ENCODE measurements at regions not wholly inside any gene's neighbourhood (a gene's known extent, or its start where the extent isn't known, plus 50 kb on each side); places are given as distances from the start of the nearest gene placed in this dataset.

DNA sequence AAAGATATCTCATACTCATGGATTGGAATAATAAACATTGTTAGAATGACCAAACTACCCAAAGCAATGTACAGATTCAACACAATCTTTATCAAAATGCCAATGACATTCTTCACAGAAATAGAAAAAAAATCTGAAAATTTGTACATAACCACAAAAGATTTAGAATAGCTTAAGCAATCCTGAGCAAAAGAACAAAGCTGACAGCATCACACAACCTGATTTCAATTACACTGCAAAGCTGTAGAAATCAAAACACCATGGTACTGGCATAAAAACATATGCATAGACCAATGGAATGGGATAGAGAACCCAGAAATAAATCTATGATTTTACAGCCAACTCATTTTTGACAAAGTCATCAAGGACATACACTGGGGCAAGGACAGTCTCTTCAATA, 130.0 kb upstream of the TMEM72 start:
- DNase-seq (ENCODE audit: low read depth): no peak

DNA sequence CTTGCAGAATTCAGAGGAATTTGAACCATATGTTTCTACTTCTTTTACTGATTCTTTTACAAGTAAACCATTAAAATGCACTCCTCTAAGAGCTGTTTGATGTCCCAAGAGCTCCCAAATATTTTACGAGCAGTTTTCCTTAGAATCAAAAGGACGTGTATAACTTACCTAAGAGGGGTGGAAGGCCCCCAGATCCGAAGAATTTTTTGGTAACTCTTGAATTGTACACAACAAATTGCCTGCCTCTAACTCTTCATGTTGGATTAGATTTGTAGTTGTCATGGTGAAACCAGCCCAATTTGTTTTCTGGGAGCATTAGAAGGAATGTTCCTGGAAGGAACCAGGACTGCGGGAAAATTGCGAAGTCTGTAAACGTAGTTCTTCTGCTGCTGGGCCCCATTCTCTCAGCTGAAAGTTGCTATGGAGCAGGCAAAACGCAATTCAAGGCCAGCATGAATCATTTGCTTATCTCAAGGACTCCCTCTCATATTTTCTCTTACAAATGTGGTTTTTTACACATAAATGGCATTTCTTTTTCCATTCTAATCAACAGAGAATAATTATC, 124.8 kb upstream of the TMEM72 start:
- peak; percentile 58 for DNase-seq (ENCODE audit: low read depth)

DNA sequence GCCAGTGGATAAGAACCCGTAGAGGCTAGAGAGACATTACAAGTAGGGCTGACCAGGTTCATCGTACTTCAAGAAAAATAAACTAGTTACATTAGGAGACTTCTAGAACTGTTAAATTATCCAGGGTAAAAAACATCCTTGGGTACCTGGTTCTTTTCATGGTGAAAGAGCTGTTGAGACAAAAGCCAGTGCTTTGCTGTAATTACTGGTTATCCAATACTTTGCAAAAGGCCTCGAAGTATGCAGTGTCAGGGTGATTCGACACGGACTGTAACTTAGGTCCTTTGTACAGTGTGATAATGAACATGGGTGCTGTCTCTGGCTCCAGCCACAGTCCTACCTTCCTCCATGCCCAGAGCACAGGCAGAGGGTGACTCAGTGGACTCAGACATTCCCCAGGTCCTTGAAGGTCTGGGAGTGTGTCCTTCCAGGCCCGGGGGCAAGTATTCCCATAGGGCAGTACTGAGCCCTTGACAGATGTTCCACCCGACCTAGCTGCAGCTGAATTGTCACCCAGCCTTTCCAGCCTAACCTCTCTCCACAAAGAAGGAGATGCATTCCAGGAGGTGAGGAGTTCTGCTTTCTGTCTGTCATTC, 123.6 kb upstream of the TMEM72 start:
- DNase-seq (ENCODE audit: low read depth): no peak

DNA sequence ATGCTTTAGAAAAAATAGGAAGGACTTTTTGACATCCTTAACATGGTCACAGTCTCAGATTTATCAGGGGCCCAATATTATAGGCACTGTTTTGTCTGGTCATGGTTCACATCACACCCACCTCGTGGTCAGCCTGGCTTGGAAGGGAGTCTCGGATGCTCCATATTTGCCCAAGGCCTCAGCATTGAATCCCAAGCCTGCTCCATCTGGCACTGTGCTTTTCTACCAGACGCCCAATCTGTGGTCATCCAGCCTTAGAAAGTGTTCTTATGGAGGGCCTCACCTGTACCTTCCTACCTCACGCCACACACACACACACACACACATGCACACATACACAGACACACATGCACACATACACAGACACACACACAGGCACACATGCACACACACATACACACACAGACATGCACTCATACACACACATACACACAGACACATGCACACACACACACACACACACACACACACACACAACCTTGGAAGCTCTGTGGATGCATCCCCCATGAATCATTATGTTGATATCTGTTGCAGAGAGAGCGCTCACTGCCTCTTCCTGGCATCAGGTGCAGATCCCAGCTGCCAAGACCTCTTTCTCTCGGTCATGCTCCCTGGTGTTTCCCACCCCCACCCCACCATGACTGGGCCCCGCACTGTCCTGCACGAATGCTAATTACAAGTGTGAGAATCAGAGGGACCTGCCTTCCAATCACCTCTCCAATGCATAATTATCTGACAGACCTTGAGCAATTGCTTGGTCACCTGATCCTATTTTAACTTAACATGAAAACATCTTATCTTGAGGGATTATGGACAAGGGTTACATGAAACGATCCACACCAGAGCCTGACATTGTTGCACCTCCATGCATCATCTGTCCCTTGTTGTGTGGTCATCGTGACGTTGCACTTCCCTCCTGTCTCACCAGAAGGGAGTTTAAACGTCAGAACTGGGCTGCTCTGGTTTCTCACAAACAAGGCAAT, 122.7 kb upstream of the TMEM72 start:
- DNase-seq (ENCODE audit: low read depth): no peak

DNA sequence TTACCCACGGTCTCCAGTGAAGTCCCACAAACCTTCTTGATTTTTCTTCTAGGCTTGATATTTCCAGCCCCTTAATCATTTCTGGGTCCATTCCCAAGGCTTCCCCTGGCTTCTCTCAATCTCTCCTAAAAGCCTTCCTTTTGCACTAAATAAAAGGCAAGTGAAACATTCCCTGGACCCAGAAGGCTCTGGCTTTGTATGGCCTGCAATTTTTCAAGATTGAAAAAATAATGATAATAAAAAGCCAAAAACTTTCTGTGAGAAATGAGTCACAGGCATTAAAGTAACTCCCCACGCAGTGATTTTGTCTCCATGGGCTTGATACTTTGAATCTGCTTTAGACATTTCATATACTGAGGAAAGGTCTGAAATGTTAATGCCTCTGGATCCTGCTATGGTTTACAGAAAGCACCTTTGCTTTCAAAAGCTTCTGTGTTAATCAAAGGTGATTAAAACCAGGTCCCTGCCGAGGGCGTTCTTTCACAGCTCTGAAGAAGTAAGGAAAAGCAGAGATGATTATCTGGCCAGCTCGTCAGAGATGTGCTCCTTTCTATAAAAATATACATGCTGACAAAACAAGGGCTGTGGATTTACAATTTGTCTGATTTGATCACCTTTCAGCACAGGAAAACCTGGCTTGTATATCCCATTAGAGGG, 118.9 kb upstream of the TMEM72 start:
- no peak for DNase-seq (ENCODE audit: low read depth)

DNA sequence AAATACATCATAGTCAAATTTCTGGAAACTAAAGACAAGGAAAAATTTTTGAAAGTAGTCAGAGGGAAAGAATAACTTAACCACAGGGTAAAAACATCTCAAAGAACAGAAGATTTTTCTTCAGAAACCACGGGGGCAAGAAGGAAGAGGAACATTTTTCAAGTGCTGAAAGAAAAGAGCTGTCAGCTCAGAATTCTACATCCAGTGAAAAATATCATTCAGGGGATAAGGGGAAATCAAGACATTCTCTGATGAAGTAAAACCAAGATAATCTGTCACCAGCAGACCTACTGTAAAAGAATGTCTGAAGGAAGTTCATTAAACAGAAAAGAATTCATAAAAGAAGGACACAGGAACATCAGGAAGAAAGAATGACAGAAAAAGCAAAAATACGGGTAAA, 111.2 kb upstream of the TMEM72 start:
- DNase-seq (ENCODE audit: low read depth): no peak

DNA sequence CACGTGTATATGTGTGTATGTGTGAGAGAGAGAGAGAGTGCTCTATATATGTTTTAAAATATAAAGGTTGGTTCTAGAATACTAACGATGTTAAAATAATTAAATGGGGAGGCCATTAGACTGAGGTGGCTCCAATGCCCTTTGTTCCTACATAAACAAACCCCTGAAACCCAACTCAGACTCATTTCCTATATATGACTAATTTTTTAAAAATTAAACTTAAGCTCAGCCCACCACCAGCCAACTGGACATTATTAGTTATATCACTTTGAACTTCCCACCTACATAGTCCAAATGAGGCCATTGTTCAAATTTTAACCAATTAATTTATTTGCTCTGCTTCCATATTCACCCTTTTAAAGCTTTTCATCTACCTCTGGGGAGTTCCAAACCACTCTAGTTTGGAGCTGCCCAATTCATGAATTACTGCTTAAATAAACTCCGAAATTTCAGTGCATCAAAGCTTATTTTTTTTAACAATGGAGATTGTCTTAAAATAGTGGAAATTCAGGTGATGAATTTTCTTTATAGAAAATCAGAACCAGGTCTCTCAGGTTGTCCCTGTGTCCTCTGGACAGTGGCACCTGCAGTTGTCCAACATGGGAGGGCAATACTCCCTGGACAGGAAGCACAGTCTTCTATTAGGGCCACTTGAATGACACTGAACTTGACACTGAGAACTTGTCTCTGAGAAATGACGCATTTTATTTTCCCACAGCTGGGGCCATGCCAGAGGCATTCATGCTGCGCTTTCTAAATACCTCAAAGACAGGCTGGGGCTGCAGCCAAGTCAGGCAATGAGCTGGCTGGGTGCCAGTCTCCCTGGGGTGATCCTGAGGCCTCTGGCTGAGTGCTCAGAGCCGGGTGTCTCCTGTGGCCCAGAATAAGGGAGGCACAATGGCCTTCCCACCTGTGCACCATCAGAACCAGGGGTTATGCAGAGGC, 109.5 kb upstream of the TMEM72 start:
- peak; percentile 66 for DNase-seq (ENCODE audit: low read depth)

DNA sequence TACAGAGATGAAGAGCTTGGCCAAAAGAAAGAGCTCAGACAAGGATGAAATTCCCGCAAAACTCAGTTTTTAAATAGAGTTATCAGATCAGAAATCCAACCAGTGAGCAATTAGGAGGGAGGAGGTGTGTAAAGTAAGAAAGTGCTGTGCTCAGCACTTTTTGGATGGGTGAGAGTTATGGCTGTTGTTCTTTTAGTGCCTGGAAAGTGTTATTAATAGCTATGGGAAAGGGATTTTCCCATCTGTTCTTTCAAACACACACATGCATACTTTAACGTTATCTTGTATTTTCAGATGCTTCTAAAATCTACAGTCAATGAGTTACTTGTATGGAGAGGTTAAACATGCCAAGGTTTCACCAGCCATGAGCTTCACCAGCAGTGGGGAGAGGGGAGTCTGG, 107.3 kb upstream of the TMEM72 start:
- no peak for DNase-seq (ENCODE audit: low read depth)

DNA sequence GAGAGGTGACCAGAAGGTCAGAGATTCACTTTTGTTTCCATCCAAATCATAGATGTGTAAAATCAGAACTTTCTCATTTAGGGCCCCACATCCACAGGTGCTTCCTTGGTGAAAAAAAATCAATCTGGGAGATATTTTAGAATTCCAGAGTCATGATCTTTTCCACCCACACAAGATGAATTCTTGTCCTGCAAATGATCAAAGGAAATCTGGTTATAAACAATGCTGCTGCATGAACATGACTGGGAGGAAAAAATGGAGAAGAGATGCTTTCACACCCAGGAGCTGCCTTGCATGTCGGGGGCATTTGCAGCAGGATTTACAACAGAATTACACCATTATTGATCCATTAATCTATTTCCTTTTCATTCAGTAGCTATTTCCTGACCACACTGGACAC, 106.5 kb upstream of the TMEM72 start:
- DNase-seq (ENCODE audit: low read depth): no peak

DNA sequence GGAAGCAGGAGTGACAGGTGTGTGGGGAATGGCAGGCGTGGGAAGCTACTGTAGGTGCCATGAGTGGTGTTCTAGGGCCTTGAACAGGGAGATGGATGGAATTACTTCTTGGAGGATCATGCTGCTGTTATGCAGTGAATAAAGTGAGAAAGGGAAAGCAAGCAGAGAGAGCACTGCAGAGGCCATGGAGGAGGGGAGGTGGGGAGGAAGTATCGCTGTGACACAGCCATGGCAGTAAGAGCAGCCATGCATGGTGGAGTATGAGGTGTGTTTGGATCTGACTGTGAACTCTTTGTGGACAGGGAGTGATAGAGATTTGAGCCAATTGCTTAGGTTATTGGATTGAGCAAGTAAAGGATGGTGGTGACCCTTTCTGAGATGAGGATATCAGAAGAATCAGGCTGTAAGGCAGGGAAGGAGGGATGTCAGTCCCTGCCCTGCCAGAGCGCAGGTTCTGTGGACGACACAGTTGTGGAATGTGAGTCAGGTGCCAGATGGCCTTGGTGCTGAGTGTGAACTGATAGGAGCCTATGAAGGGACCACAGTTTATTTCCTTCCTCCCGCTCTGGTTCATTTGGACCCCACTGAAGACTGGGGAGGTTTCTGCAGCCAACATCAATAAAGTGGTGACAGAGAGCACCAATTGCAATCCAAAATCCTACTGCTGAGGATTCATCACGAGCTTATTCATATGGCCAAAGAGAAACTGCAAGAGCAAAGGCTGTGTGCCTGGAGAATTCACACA, 105.5 kb upstream of the TMEM72 start:
- DNase-seq (ENCODE audit: low read depth): no peak

DNA sequence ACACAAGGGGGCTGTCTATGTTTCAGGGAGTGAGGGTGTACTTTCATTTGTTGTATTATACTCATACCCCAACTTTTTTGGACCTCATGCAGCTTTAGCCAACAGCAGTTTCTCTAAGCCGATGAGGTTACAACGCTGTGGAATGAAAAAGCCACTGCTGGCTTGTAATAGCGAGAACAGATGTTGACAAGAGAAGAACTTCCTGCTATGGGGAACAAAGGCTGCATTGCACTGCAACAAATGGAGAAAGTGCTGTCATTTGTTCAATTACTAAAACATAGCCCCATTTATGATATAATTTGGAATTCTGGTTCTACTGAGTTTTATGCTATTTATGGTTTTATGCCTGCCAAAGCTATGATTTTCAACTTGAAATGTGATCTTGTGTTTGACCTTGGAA, 104.2 kb upstream of the TMEM72 start:
- DNase-seq (ENCODE audit: low read depth): no peak

DNA sequence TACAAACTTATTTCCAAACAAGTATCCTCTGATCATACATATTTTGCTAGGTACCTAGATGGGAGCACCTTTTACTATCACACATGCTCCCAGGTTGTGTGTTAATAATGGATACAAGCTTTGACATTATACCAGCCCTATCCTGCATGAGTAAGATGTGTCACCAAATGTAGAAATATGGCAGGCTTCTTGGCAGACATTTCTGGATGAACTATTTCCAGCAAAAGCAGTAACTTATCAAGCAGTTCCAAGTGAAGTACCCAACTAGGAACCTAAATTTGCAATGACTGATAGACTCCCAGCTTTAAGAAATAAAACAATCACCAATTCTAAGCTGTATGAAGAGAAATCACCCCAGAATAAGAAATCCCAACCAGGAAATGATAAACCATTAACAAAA, 103.7 kb upstream of the TMEM72 start:
- peak; percentile 38 for DNase-seq (ENCODE audit: low read depth)

DNA sequence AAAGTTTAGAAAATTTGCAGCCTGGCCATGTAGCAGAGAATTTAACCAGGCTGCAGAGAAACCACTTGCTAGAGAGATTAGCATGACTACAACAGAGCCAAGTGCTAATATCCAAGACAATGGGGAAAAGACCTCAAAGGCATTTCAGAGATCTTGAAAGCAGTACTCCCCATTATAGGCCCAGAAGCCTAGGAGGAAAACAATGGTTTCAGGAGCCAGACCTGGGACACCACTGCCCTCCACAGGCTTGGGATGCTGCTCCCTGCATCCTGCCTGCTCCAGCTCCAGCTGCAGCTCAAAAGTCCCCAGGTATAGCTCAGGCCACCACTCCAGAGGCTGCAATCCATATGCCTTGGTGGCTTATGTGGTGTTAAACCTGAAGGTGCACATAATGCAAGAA, 101.5 kb upstream of the TMEM72 start:
- no peak for DNase-seq (ENCODE audit: low read depth)

DNA sequence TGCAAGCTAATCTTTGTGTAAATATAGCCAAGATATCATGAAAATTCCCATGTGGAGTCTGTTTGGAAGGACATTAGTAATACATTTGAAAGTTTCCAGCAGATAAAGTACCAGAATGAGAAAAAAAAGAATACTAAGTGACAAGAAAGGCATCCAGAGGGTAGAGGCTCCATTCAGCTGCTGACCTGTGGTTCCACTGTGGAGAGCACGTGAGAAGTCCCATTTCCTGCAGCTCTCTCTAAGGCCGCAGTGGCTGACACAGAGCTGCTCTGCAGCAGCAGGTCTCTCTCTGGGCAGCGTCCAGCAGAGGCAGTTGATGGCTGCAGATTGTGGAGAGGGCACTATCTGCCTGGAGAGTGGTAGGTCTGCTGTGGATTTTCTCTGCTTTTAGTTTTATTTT, 100.1 kb upstream of the TMEM72 start:
- DNase-seq (ENCODE audit: low read depth): no peak

DNA sequence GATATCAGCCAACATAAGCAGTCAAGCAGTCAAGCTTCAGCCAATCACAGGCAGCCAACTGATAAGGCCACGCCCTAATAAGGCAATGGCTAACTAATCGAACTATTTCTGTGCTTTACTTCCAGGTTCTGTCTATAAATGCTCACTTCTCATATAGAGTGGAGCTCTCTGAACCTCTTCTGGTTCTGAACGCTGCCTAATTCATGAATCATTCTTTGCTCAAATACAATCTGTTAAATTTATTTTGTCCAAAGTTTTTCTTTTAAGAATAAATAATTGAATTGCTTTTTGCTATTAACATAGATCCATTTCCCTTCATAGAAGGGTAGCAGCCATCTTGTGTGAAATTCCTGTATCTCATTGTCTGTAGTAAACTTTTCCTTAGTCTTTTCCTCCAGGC, 97.9 kb upstream of the TMEM72 start:
- no peak for DNase-seq (ENCODE audit: low read depth)

DNA sequence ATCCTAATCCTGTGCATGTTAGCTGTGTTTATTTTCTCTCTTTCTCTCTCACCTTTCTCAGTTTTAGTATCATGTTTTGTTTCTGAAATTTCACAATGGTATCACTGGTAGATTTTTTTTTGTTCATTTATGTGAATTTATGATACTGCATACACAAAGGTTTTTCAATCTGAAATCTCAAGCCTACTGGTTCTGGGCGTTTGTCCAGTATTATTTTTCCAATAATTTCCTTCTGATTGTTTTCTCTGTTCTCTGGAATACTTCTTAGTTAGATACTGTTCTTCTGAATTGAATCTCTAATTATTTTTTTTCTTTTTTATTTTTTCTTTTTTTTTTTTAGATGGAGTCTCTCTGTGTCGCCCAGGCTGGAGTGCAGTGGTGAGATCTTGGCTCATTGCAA, 96.2 kb upstream of the TMEM72 start:
- no peak for DNase-seq (ENCODE audit: low read depth)

DNA sequence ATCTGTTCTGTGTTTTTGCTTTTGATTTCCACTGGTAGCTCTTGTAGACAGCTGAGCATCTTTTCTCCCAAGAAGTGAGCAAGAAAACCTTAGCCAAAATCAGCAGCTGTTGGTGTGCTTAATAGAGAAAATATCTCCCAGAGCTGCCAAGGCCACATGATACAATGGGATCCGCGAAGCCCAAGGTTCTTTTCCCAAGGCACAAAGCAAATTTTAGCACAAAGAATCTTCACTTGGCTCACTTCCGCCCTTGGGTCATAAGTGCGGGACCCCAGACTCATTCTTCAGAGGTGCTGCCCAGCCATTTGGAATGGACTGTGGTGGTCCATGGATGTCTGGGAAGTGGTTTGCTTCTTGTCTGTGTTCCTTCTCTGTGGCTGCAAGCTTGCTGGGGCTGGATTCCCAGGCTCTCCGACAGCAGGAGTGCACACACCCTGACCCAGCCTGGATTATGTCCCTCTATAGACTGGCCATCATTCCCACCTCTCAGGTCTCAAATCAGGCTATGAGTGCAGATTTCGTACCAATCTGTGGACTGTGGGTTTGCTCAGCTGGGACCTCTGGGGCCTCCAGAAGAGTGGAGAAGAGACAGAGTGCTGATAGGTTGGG, 93.0 kb upstream of the TMEM72 start:
- no peak for DNase-seq (ENCODE audit: low read depth)

DNA sequence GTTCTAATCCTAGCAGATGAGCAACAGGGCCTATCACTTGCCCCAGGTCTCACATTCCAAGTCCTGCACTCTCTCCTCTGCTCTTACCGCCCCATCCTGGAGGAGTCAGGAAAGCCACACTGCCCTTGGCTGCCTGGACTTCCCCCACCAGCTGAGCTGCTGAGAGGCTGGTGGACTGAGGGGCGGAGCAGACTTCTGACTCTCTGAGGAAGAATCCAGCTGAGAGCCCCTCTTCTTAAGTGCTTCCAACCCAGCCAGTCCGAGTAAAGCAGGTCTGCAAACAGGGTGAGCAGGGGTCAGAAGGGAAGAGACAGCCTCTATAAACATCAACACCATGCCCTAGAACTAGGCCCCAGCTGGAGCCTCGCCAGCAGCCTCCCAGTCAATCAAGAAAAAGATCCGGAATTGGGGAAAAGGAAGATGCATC, 92.4 kb upstream of the TMEM72 start:
- no peak for DNase-seq (ENCODE audit: low read depth)

DNA sequence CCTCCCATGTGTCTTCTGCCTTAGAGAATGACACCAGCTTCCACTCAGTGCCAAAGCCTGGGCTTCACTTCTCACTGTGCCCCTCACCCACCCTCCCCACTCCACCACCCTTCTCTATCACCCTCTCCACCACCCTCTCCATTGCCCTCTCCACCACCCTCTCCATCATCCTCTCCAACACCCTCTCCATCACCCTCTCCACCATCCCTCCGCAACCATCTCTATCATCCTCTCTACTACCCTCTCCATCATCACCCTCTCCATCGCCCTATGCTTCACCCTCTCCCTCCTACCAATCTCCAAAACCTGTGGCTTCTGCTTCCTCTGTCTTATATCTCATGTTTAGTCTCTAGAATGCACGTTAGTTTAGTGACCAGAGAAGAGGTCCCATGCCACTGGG, 91.0 kb upstream of the TMEM72 start:
- DNase-seq (ENCODE audit: low read depth): no peak

DNA sequence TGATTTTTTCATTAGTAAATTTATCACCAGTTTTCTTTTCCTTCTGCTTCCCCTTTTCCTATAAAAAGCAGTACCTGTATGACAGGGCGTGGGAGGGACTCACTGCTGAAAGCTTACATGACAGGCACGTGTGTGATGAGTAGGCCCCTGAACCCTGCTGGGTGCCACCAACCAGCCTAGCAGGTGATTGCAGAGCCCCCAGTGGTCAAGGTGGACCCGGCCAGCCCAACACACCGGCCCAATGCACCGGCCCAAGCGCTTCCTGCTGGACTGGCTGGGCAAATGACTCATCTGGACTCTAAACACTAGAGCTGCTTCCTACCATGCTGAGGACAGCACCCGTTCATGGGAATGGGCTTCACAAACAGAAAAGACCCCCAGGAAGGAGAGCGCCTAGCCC, 89.8 kb upstream of the TMEM72 start:
- no peak for DNase-seq (ENCODE audit: low read depth)

Data from stromal cell of bone marrow (primary cell).